WTC11 (cell line): ENCODE measurements at regions not wholly inside any gene's neighbourhood (a gene's known extent, or its start where the extent isn't known, plus 50 kb on each side); places are given as distances from the start of the nearest gene placed in this dataset.

Experiments
- ATAC-seq: fragments of 200-7000 bp; cut with Tn5 transposase; 2 replicates; pipeline ENCODE4 v1.10.0; 2021; ENCODE audit warnings: mild to moderate bottlenecking, moderate library complexity
- CTCF ChIA-PET: fragments of 300-600 bp; sonication (Branson Sonifier 250); formaldehyde crosslinking; loops from one replicate; lab custom pipeline; 2021; ENCODE audit warnings: antibody characterized with exemption; lab: Charles Lee
- POLR2A ChIA-PET: fragments of 350-600 bp; sonication (Branson Sonifier 250); formaldehyde crosslinking; loops from one replicate; lab custom pipeline; 2021; ENCODE audit warnings: antibody characterized with exemption; lab: Charles Lee
- DNase-seq: peaks from one replicate; pipeline ENCODE4 v3.0.0; 2021; ENCODE audit warnings: low spot score
- H3K27ac Mint-ChIP-seq: 2 replicates; pipeline ENCODE4 v1.8.0; 2021; ENCODE audit warnings: mixed read lengths
- H3K27me3 Mint-ChIP-seq: 2 replicates; pipeline ENCODE4 v1.8.0; 2021; ENCODE audit warnings: low read depth, mild to moderate bottlenecking, moderate library complexity, mixed read lengths
- H3K36me3 Mint-ChIP-seq: 2 replicates; pipeline ENCODE4 v1.8.0; 2021; ENCODE audit warnings: mixed read lengths
- H3K4me1 Mint-ChIP-seq: 2 replicates; pipeline ENCODE4 v1.8.0; 2022; ENCODE audit warnings: mixed read lengths
- H3K4me3 Mint-ChIP-seq: 2 replicates; pipeline ENCODE4 v1.8.0; 2021; ENCODE audit warnings: mild to moderate bottlenecking, moderate library complexity, mixed read lengths
- H3K9me3 Mint-ChIP-seq: 2 replicates; pipeline ENCODE4 v1.8.0; 2021; ENCODE audit warnings: mixed read lengths
- ATF2 ChIP-seq: sonication (generic); formaldehyde crosslinking; IDR thresholded peaks from 2 replicates; pipeline ENCODE4 v1.8.1; 2022; ENCODE audit warnings: low read depth, missing genetic modification reagents, borderline replicate concordance
- ATF6 ChIP-seq: sonication (generic); formaldehyde crosslinking; IDR thresholded peaks from 2 replicates; pipeline ENCODE4 v1.8.1; 2023; ENCODE audit warnings: mild to moderate bottlenecking, missing genetic modification reagents
- CBFB ChIP-seq: sonication (generic); formaldehyde crosslinking; IDR thresholded peaks from 2 replicates; pipeline ENCODE4 v1.8.1; 2022; ENCODE audit warnings: mild to moderate bottlenecking, low read depth, missing genetic modification reagents
- CDX4 ChIP-seq: fragments of 250-450 bp; sonication (Bioruptor Pico); IDR thresholded peaks from 2 replicates; pipeline ENCODE4 v1.9.0; 2021; ENCODE audit warnings: moderate library complexity, mild to moderate bottlenecking, inconsistent platforms, borderline replicate concordance
- CREM ChIP-seq: sonication (generic); formaldehyde crosslinking; IDR thresholded peaks from 2 replicates; pipeline ENCODE4 v1.8.1; 2022; ENCODE audit warnings: mild to moderate bottlenecking, missing genetic modification reagents, moderate library complexity
- E2F1 ChIP-seq: sonication (generic); formaldehyde crosslinking; IDR thresholded peaks from 2 replicates; pipeline ENCODE4 v1.8.0; 2022; ENCODE audit warnings: mild to moderate bottlenecking, missing genetic modification reagents
- FOXP4 ChIP-seq: sonication (generic); formaldehyde crosslinking; IDR thresholded peaks from 2 replicates; pipeline ENCODE4 v1.8.0; 2022; ENCODE audit warnings: mild to moderate bottlenecking, missing genetic modification reagents
- GRHL2 ChIP-seq: fragments of 250-450 bp; sonication (Bioruptor Pico); IDR thresholded peaks from 2 replicates; pipeline ENCODE4 v1.8.0; 2022; ENCODE audit warnings: mild to moderate bottlenecking, moderate library complexity; ENCODE audit not compliant: insufficient replicate concordance, severe bottlenecking
- IRF1 ChIP-seq: sonication (generic); formaldehyde crosslinking; IDR thresholded peaks from 2 replicates; pipeline ENCODE4 v1.8.0; 2023; ENCODE audit warnings: missing genetic modification reagents
- JAZF1 ChIP-seq: fragments of 250-450 bp; sonication (Bioruptor Pico); IDR thresholded peaks from 2 replicates; pipeline ENCODE4 v1.9.0; 2021; ENCODE audit warnings: moderate library complexity, mild to moderate bottlenecking, inconsistent platforms
- JUN ChIP-seq: sonication (generic); formaldehyde crosslinking; IDR thresholded peaks from 2 replicates; pipeline ENCODE4 v1.8.0; 2023; ENCODE audit warnings: mild to moderate bottlenecking, missing genetic modification reagents
- NFE2L1 ChIP-seq: sonication (generic); formaldehyde crosslinking; IDR thresholded peaks from 2 replicates; pipeline ENCODE4 v1.8.1; 2023; ENCODE audit warnings: missing genetic modification reagents
- NR1H2 ChIP-seq: sonication (generic); formaldehyde crosslinking; IDR thresholded peaks from 2 replicates; pipeline ENCODE4 v1.9.0; 2021; ENCODE audit warnings: mild to moderate bottlenecking, moderate library complexity, missing genetic modification reagents
- NR3C1 ChIP-seq: sonication (generic); formaldehyde crosslinking; conservative IDR thresholded peaks from 2 replicates; pipeline ENCODE4 v1.8.1; 2023; ENCODE audit warnings: low read depth, mild to moderate bottlenecking, missing genetic modification reagents
- PRRX2 ChIP-seq: fragments of 250-450 bp; sonication (Bioruptor Pico); IDR thresholded peaks from 2 replicates; pipeline ENCODE4 v1.8.0; 2021; ENCODE audit warnings: mild to moderate bottlenecking
- SMAD4 ChIP-seq: sonication (generic); formaldehyde crosslinking; IDR thresholded peaks from 2 replicates; pipeline ENCODE4 v1.8.0; 2022; ENCODE audit warnings: mild to moderate bottlenecking, missing genetic modification reagents
- SOX15 ChIP-seq: fragments of 250-450 bp; sonication (Bioruptor Pico); IDR thresholded peaks from 2 replicates; pipeline ENCODE4 v1.9.0; 2021; ENCODE audit warnings: mild to moderate bottlenecking
- SP1 ChIP-seq: sonication (generic); formaldehyde crosslinking; conservative IDR thresholded peaks from 2 replicates; pipeline ENCODE4 v1.8.1; 2022; ENCODE audit warnings: missing genetic modification reagents
- TCF7 ChIP-seq: sonication (generic); formaldehyde crosslinking; IDR thresholded peaks from 2 replicates; pipeline ENCODE4 v1.8.0; 2022; ENCODE audit warnings: mild to moderate bottlenecking, low read depth, missing genetic modification reagents, moderate library complexity
- TEAD1 ChIP-seq: sonication (generic); formaldehyde crosslinking; IDR thresholded peaks from 2 replicates; pipeline ENCODE4 v1.8.0; 2022; ENCODE audit warnings: mild to moderate bottlenecking, missing genetic modification reagents
- ZBTB21 ChIP-seq: sonication (generic); formaldehyde crosslinking; IDR thresholded peaks from 2 replicates; pipeline ENCODE4 v1.8.1; 2023; ENCODE audit warnings: mild to moderate bottlenecking, missing genetic modification reagents, borderline replicate concordance
- ZBTB43 ChIP-seq: sonication (generic); formaldehyde crosslinking; IDR thresholded peaks from 2 replicates; pipeline ENCODE4 v1.8.1; 2023; ENCODE audit warnings: mild to moderate bottlenecking, missing genetic modification reagents
- ZNF396 ChIP-seq: fragments of 250-450 bp; sonication (Bioruptor Pico); IDR thresholded peaks from 2 replicates; pipeline ENCODE4 v1.8.0; 2021; ENCODE audit warnings: mild to moderate bottlenecking, moderate library complexity, borderline replicate concordance
- ZNF423 ChIP-seq: fragments of 250-450 bp; sonication (Bioruptor Pico); IDR thresholded peaks from 2 replicates; pipeline ENCODE4 v2.1.2; 2022; ENCODE audit warnings: mild to moderate bottlenecking, moderate library complexity
- ZNF425 ChIP-seq: fragments of 250-450 bp; sonication (Bioruptor Pico); conservative IDR thresholded peaks from 2 replicates; pipeline ENCODE4 v1.9.0; 2021; ENCODE audit warnings: mild to moderate bottlenecking
- ZNF671 ChIP-seq: fragments of 250-450 bp; sonication (Bioruptor Pico); IDR thresholded peaks from 2 replicates; pipeline ENCODE4 v1.8.0; 2021; ENCODE audit warnings: mild to moderate bottlenecking

GRCh38 chr10:113222207-113222606 lies 272.2 kb downstream of the TCF7L2 start:
- ATAC-seq (peak; percentile 64), DNase-seq (no peak)
- H3K27ac Mint-ChIP-seq = no peak overlapping the region
- no peak overlapping the region for H3K4me3 Mint-ChIP-seq
- CTCF ChIA-PET = no interaction called here
- no peak for TF ChIP-seq IRF1 (CRISPR knock-in tag)
- TF ChIP-seq E2F1 = no peak
- no peak for TF ChIP-seq ZNF396 (CRISPR knock-in tag)
- no peak for TF ChIP-seq CDX4
- no peak for TF ChIP-seq SMAD4
- no peak for TF ChIP-seq NR1H2 (CRISPR knock-in tag)
- no peak for TF ChIP-seq ATF2 (CRISPR knock-in tag)
- no peak for TF ChIP-seq ZNF671 (CRISPR knock-in tag)
- no peak for TF ChIP-seq JAZF1 (CRISPR knock-in tag)
- TF ChIP-seq ZBTB43 (CRISPR knock-in tag) = no peak
- no peak for TF ChIP-seq CBFB (CRISPR knock-in tag)
- H3K9me3 Mint-ChIP-seq = no peaks in the 10 kb centered on the region
- POLR2A ChIA-PET = interaction anchor here (0.6 kb wide), 1 partner anchor 459 kb away, joined by 3 read pairs; no protein-coding TSS in a partner anchor
- peaks cover 10% of the 10 kb centered on the region for H3K27me3 Mint-ChIP-seq
- H3K36me3 Mint-ChIP-seq = no peaks in the 10 kb centered on the region
- H3K4me1 Mint-ChIP-seq = peaks cover 13% of the 10 kb centered on the region

GRCh38 chr10:113225364-113225763 lies 275.3 kb downstream of the TCF7L2 start:
- DNase-seq (no peak), ATAC-seq (no peak)
- no peak overlapping the region for H3K27ac Mint-ChIP-seq
- peaks cover 16% of the 10 kb centered on the region for H3K4me1 Mint-ChIP-seq
- ChIA-PET POLR2A (no interaction called here), CTCF (no interaction called here)
- H3K4me3 Mint-ChIP-seq = no peak overlapping the region
- H3K27me3 Mint-ChIP-seq = peaks cover 10% of the 10 kb centered on the region
- no peaks in the 10 kb centered on the region for H3K9me3 Mint-ChIP-seq
- no peaks in the 10 kb centered on the region for H3K36me3 Mint-ChIP-seq
- TF ChIP-seq GRHL2 (CRISPR knock-in tag) (no peak), SP1 (CRISPR knock-in tag) (no peak), CREM (CRISPR knock-in tag) (no peak), TEAD1 (CRISPR knock-in tag) (no peak), ZNF425 (no peak), NFE2L1 (no peak), FOXP4 (CRISPR knock-in tag) (no peak), ZNF396 (CRISPR knock-in tag) (no peak), ZNF423 (CRISPR knock-in tag) (no peak), SOX15 (no peak), JUN (no peak), ZBTB21 (CRISPR knock-in tag) (no peak), ATF6 (CRISPR knock-in tag) (no peak), NR3C1 (CRISPR knock-in tag) (no peak), TCF7 (no peak), PRRX2 (CRISPR knock-in tag) (no peak)
